ENCODE measurements at regions not wholly inside any gene's neighbourhood (a gene's known extent, or its start where the extent isn't known, plus 50 kb on each side); places are given as distances from the start of the nearest gene placed in this dataset.

DNA sequence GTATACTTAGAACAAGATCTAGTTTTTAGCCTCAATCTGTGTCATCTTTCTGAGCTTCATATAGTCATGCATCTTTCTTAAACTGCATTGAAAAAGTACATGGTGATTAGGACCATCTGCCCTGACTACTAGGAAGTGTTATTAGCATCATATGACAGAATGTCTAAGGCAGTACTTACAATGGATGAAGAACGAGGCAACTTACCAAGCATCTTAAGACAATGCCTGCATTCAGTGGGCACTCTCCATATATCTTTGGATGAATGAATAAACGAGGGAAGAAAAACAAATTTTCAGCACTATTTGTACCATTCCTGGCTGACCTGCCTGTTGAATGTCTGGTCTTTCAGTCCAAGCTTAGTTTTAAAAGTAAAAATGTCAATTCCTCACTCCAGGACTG is 185.4 kb upstream of the EPHA3 start:
- no peak for TF ChIP-seq GLIS3 (CRISPR knock-in tag; IDR thresholded peaks at IDR 0.05)
- no peak for ATAC-seq

DNA sequence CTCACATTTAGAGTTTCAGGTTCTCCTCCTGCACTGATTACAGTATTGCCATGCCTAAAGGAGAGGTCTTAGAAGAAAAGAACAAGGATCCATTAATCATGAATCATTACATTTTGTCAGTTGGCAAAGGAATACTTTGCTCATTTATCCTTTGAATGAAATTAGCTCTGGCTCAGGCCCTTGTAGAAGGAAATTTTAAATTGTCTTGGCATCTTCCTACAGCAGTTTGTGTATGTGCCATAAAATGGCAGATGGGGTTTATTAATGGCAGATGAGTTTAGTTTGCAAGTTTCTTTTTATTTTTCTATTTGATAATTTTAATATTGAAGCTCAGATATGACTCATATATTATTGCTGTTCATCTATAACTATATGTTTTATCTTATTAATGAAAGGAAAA is 181.2 kb upstream of the EPHA3 start:
- TF ChIP-seq, protein P1, sequence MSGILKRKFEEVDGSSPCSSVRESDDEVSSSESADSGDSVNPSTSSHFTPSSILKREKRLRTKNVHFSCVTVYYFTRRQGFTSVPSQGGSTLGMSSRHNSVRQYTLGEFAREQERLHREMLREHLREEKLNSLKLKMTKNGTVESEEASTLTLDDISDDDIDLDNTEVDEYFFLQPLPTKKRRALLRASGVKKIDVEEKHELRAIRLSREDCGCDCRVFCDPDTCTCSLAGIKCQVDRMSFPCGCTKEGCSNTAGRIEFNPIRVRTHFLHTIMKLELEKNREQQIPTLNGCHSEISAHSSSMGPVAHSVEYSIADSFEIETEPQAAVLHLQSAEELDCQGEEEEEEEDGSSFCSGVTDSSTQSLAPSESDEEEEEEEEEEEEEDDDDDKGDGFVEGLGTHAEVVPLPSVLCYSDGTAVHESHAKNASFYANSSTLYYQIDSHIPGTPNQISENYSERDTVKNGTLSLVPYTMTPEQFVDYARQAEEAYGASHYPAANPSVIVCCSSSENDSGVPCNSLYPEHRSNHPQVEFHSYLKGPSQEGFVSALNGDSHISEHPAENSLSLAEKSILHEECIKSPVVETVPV (CRISPR knock-in tag; IDR thresholded peaks at IDR 0.05): no peak
- TF ChIP-seq, protein P2, sequence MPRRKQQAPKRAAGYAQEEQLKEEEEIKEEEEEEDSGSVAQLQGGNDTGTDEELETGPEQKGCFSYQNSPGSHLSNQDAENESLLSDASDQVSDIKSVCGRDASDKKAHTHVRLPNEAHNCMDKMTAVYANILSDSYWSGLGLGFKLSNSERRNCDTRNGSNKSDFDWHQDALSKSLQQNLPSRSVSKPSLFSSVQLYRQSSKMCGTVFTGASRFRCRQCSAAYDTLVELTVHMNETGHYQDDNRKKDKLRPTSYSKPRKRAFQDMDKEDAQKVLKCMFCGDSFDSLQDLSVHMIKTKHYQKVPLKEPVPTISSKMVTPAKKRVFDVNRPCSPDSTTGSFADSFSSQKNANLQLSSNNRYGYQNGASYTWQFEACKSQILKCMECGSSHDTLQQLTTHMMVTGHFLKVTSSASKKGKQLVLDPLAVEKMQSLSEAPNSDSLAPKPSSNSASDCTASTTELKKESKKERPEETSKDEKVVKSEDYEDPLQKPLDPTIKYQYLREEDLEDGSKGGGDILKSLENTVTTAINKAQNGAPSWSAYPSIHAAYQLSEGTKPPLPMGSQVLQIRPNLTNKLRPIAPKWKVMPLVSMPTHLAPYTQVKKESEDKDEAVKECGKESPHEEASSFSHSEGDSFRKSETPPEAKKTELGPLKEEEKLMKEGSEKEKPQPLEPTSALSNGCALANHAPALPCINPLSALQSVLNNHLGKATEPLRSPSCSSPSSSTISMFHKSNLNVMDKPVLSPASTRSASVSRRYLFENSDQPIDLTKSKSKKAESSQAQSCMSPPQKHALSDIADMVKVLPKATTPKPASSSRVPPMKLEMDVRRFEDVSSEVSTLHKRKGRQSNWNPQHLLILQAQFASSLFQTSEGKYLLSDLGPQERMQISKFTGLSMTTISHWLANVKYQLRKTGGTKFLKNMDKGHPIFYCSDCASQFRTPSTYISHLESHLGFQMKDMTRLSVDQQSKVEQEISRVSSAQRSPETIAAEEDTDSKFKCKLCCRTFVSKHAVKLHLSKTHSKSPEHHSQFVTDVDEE (CRISPR knock-in tag; IDR thresholded peaks at IDR 0.05): no peak
- TF ChIP-seq ISL1 (CRISPR knock-in tag; IDR thresholded peaks at IDR 0.05) (no peak), ZFP30 (CRISPR knock-in tag; IDR thresholded peaks at IDR 0.05) (no peak), ZNF8 (CRISPR knock-in tag; IDR thresholded peaks at IDR 0.05) (no peak), CSDC2 (CRISPR knock-in tag; IDR thresholded peaks at IDR 0.05) (no peak), ZNF70 (CRISPR knock-in tag; IDR thresholded peaks at IDR 0.05) (no peak), GLIS3 (CRISPR knock-in tag; IDR thresholded peaks at IDR 0.05) (no peak), SNAI2 (CRISPR knock-in tag; IDR thresholded peaks at IDR 0.05) (no peak), RARB (CRISPR knock-in tag; IDR thresholded peaks at IDR 0.05) (no peak), ZC3H10 (CRISPR knock-in tag; IDR thresholded peaks at IDR 0.05) (no peak), TOX (CRISPR knock-in tag; IDR thresholded peaks at IDR 0.05; ENCODE audit: borderline replicate concordance) (no peak), ZNF565 (CRISPR knock-in tag; conservative IDR thresholded peaks at IDR 0.05; ENCODE audit: low read depth) (no peak), BACH2 (CRISPR knock-in tag; IDR thresholded peaks at IDR 0.05; ENCODE audit: borderline replicate concordance) (no peak), ESRRG (CRISPR knock-in tag; IDR thresholded peaks at IDR 0.05) (no peak), ARNTL (CRISPR knock-in tag; IDR thresholded peaks at IDR 0.05; ENCODE audit: borderline replicate concordance, low read depth) (no peak)
- TF ChIP-seq, protein P3, sequence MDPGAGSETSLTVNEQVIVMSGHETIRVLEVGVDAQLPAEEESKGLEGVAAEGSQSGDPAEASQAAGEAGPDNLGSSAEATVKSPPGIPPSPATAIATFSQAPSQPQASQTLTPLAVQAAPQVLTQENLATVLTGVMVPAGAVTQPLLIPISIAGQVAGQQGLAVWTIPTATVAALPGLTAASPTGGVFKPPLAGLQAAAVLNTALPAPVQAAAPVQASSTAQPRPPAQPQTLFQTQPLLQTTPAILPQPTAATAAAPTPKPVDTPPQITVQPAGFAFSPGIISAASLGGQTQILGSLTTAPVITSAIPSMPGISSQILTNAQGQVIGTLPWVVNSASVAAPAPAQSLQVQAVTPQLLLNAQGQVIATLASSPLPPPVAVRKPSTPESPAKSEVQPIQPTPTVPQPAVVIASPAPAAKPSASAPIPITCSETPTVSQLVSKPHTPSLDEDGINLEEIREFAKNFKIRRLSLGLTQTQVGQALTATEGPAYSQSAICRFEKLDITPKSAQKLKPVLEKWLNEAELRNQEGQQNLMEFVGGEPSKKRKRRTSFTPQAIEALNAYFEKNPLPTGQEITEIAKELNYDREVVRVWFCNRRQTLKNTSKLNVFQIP (CRISPR knock-in tag; IDR thresholded peaks at IDR 0.05; ENCODE audit: borderline replicate concordance, low read depth): no peak
- TF ChIP-seq, protein P4, sequence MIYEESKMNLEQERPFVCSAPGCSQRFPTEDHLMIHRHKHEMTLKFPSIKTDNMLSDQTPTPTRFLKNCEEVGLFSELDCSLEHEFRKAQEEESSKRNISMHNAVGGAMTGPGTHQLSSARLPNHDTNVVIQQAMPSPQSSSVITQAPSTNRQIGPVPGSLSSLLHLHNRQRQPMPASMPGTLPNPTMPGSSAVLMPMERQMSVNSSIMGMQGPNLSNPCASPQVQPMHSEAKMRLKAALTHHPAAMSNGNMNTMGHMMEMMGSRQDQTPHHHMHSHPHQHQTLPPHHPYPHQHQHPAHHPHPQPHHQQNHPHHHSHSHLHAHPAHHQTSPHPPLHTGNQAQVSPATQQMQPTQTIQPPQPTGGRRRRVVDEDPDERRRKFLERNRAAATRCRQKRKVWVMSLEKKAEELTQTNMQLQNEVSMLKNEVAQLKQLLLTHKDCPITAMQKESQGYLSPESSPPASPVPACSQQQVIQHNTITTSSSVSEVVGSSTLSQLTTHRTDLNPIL (CRISPR knock-in tag; IDR thresholded peaks at IDR 0.05; ENCODE audit: low read depth): no peak
- TF ChIP-seq, protein P5, sequence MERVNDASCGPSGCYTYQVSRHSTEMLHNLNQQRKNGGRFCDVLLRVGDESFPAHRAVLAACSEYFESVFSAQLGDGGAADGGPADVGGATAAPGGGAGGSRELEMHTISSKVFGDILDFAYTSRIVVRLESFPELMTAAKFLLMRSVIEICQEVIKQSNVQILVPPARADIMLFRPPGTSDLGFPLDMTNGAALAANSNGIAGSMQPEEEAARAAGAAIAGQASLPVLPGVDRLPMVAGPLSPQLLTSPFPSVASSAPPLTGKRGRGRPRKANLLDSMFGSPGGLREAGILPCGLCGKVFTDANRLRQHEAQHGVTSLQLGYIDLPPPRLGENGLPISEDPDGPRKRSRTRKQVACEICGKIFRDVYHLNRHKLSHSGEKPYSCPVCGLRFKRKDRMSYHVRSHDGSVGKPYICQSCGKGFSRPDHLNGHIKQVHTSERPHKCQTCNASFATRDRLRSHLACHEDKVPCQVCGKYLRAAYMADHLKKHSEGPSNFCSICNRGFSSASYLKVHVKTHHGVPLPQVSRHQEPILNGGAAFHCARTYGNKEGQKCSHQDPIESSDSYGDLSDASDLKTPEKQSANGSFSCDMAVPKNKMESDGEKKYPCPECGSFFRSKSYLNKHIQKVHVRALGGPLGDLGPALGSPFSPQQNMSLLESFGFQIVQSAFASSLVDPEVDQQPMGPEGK (CRISPR knock-in tag; IDR thresholded peaks at IDR 0.05; ENCODE audit: borderline replicate concordance): no peak
- no peak for ATAC-seq

DNA sequence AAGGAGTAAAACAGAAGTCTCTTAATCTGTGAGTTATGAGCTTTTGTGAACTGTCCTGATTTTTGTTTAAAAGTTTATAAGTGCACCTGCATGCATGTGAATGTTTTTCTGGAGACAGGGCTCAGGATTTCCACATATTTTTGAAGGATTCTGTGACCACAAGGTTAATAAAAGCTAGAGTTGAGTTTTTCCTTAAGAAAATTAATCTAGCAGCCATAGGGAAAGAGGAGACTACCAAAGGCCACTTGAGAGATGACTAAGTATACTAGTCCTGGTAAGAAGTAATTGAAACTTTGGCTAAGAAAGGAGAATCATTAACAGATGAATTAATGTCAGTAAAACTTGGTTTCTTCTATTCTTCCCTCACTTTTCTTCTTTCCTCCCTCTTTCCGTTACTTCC is 176.8 kb upstream of the EPHA3 start:
- ATAC-seq: no peak
- TF ChIP-seq ISL1 (CRISPR knock-in tag; IDR thresholded peaks at IDR 0.05) (no peak), ZFP3 (CRISPR knock-in tag; IDR thresholded peaks at IDR 0.05) (no peak), ARNTL (CRISPR knock-in tag; IDR thresholded peaks at IDR 0.05; ENCODE audit: borderline replicate concordance, low read depth) (no peak), ZNF8 (CRISPR knock-in tag; IDR thresholded peaks at IDR 0.05) (no peak), OSR1 (CRISPR knock-in tag; IDR thresholded peaks at IDR 0.05) (no peak), TOX (CRISPR knock-in tag; IDR thresholded peaks at IDR 0.05; ENCODE audit: borderline replicate concordance) (no peak), GLIS3 (CRISPR knock-in tag; IDR thresholded peaks at IDR 0.05) (no peak)

Data from SK-N-SH treated with all-trans-retinoic acid at 6 μM for 48 hours (cell line).